ENCODE measurements at regions not wholly inside any gene's neighbourhood (a gene's known extent, or its start where the extent isn't known, plus 50 kb on each side); places are given as distances from the start of the nearest gene placed in this dataset.

DNA sequence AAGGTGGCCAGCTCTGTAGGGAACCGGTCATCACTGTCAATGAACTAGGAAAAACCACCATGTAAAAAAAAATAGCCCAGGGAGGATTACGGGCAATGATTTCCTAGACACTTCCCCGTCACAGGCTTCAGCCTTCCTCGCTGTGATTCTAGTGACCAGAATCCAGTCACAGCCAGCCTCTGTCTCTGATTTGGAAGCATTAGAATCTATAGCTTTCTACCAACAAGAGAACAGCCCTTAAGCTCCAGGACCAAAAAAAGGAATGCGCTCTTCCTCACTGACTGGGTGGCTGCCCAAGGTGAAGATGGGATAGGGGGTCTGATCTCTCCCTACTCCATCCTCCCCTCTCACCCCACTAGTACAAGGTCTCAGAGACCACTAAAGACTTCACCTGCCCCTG, 67.2 kb downstream of the TEX35 start:
- Histone ChIP-seq H3K9me3 (ENCODE audit: control insufficient read depth in 4 of 4, low read length in 3 of 4) (no peaks in the 10 kb centered on the region), H3K36me3 (ENCODE audit: control insufficient read depth in 4 of 4, insufficient read depth in 3 of 4, low read depth in 1 of 4, low read length in 3 of 4) (no peaks in the 10 kb centered on the region)
- 95% methylated on average over 5 of the region's 5 CpGs for WGBS

DNA sequence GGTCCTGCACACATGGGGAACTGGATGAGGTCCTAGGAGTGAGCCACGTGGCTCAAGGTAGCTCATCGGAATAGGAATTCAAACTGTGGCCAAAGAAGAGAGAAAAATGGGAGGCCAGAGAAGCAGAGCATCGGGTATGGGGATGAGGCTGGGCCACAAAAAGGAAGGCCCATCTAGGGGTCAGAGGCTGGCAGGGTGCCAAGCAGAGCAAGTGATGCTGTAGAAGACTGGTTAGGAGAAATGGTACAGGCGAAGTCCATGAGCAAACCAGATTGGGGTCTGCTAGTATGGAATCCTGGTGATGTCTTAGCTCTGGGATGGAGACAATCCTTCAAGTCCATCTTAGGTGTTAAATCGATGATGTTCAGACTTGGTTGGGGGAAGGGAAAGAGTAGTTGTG, 68.0 kb downstream of the TEX35 start:
- DNase-seq (ENCODE audit: low spot score), result no peak
- 89% methylated on average over 5 of the region's 5 CpGs for WGBS
- no peak overlapping the region for H3K27ac ChIP-seq (ENCODE audit: low read depth in 1 of 2, low read length in 2 of 2)
- TF ChIP-seq TAF1 (conservative IDR thresholded peaks at IDR 0.05), result no peak
- TF ChIP-seq, protein P1, sequence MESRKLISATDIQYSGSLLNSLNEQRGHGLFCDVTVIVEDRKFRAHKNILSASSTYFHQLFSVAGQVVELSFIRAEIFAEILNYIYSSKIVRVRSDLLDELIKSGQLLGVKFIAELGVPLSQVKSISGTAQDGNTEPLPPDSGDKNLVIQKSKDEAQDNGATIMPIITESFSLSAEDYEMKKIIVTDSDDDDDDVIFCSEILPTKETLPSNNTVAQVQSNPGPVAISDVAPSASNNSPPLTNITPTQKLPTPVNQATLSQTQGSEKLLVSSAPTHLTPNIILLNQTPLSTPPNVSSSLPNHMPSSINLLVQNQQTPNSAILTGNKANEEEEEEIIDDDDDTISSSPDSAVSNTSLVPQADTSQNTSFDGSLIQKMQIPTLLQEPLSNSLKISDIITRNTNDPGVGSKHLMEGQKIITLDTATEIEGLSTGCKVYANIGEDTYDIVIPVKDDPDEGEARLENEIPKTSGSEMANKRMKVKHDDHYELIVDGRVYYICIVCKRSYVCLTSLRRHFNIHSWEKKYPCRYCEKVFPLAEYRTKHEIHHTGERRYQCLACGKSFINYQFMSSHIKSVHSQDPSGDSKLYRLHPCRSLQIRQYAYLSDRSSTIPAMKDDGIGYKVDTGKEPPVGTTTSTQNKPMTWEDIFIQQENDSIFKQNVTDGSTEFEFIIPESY (IDR thresholded peaks at IDR 0.05), result no peak
- TF ChIP-seq, protein P2, sequence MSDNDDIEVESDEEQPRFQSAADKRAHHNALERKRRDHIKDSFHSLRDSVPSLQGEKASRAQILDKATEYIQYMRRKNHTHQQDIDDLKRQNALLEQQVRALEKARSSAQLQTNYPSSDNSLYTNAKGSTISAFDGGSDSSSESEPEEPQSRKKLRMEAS (IDR thresholded peaks at IDR 0.05), result no peak
- TF ChIP-seq SP1 (IDR thresholded peaks at IDR 0.05), result no peak
- TF ChIP-seq GABPA (IDR thresholded peaks at IDR 0.05 in 1 of 2, conservative IDR thresholded peaks at IDR 0.05 in 1 of 2), result no peak
- no peak for TF ChIP-seq FOXA2 (IDR thresholded peaks at IDR 0.05)
- no peak for TF ChIP-seq HNF4A (conservative IDR thresholded peaks at IDR 0.05)
- TF ChIP-seq RAD21 (IDR thresholded peaks at IDR 0.05), result no peak
- TF ChIP-seq RXRA (IDR thresholded peaks at IDR 0.05), result no peak
- TF ChIP-seq, protein P3, sequence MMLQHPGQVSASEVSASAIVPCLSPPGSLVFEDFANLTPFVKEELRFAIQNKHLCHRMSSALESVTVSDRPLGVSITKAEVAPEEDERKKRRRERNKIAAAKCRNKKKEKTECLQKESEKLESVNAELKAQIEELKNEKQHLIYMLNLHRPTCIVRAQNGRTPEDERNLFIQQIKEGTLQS (IDR thresholded peaks at IDR 0.05), result no peak
- no peak for TF ChIP-seq JUND (IDR thresholded peaks at IDR 0.05)

More for the DNA sequence above, 67.2 kb downstream of the TEX35 start:
- H3K27me3 ChIP-seq (ENCODE audit: control insufficient read depth in 4 of 4, insufficient read depth in 4 of 4, low read length in 3 of 4), result no peaks in the 10 kb centered on the region
- TF ChIP-seq HNF4G (IDR thresholded peaks at IDR 0.05) (no peak), FOXA2 (IDR thresholded peaks at IDR 0.05) (no peak), YY1 (IDR thresholded peaks at IDR 0.05) (no peak), RXRA (IDR thresholded peaks at IDR 0.05) (no peak), GABPA (IDR thresholded peaks at IDR 0.05 in 1 of 2, conservative IDR thresholded peaks at IDR 0.05 in 1 of 2) (no peak), NR2F2 (IDR thresholded peaks at IDR 0.05) (no peak), RAD21 (IDR thresholded peaks at IDR 0.05) (no peak), JUND (IDR thresholded peaks at IDR 0.05) (no peak), TAF1 (conservative IDR thresholded peaks at IDR 0.05) (no peak), FOXA1 (IDR thresholded peaks at IDR 0.05) (no peak), HNF4A (conservative IDR thresholded peaks at IDR 0.05) (no peak), EGR1 (IDR thresholded peaks at IDR 0.05; ENCODE audit: low read depth in 2 of 2) (no peak), SP1 (IDR thresholded peaks at IDR 0.05) (no peak)
- TF ChIP-seq, protein P4, sequence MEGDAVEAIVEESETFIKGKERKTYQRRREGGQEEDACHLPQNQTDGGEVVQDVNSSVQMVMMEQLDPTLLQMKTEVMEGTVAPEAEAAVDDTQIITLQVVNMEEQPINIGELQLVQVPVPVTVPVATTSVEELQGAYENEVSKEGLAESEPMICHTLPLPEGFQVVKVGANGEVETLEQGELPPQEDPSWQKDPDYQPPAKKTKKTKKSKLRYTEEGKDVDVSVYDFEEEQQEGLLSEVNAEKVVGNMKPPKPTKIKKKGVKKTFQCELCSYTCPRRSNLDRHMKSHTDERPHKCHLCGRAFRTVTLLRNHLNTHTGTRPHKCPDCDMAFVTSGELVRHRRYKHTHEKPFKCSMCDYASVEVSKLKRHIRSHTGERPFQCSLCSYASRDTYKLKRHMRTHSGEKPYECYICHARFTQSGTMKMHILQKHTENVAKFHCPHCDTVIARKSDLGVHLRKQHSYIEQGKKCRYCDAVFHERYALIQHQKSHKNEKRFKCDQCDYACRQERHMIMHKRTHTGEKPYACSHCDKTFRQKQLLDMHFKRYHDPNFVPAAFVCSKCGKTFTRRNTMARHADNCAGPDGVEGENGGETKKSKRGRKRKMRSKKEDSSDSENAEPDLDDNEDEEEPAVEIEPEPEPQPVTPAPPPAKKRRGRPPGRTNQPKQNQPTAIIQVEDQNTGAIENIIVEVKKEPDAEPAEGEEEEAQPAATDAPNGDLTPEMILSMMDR (IDR thresholded peaks at IDR 0.05; ENCODE audit: low read depth, low read length, missing input control), result no peak
- TF ChIP-seq, protein P3 (IDR thresholded peaks at IDR 0.05), result no peak
- TF ChIP-seq, protein P1 (IDR thresholded peaks at IDR 0.05), result no peak
- TF ChIP-seq, protein P2 (IDR thresholded peaks at IDR 0.05), result no peak
- TF ChIP-seq, protein P5, sequence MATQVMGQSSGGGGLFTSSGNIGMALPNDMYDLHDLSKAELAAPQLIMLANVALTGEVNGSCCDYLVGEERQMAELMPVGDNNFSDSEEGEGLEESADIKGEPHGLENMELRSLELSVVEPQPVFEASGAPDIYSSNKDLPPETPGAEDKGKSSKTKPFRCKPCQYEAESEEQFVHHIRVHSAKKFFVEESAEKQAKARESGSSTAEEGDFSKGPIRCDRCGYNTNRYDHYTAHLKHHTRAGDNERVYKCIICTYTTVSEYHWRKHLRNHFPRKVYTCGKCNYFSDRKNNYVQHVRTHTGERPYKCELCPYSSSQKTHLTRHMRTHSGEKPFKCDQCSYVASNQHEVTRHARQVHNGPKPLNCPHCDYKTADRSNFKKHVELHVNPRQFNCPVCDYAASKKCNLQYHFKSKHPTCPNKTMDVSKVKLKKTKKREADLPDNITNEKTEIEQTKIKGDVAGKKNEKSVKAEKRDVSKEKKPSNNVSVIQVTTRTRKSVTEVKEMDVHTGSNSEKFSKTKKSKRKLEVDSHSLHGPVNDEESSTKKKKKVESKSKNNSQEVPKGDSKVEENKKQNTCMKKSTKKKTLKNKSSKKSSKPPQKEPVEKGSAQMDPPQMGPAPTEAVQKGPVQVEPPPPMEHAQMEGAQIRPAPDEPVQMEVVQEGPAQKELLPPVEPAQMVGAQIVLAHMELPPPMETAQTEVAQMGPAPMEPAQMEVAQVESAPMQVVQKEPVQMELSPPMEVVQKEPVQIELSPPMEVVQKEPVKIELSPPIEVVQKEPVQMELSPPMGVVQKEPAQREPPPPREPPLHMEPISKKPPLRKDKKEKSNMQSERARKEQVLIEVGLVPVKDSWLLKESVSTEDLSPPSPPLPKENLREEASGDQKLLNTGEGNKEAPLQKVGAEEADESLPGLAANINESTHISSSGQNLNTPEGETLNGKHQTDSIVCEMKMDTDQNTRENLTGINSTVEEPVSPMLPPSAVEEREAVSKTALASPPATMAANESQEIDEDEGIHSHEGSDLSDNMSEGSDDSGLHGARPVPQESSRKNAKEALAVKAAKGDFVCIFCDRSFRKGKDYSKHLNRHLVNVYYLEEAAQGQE (IDR thresholded peaks at IDR 0.05), result no peak
- no peaks in the 10 kb centered on the region for H3K4me1 ChIP-seq (ENCODE audit: control insufficient read depth in 4 of 4, insufficient read depth in 4 of 4, low read length in 3 of 4)
- no peak overlapping the region for H3K9ac ChIP-seq (ENCODE audit: low read depth in 1 of 2, low read length in 2 of 2)
- no peak overlapping the region for H3K27ac ChIP-seq (ENCODE audit: low read depth in 1 of 2, low read length in 2 of 2)
- no peak for DNase-seq (ENCODE audit: low spot score)
- H3K4me3 ChIP-seq (ENCODE audit: low read depth in 1 of 3, low read length in 3 of 3), result no peak overlapping the region

More for the DNA sequence above, 68.0 kb downstream of the TEX35 start:
- H3K36me3 ChIP-seq (ENCODE audit: control insufficient read depth in 4 of 4, insufficient read depth in 3 of 4, low read depth in 1 of 4, low read length in 3 of 4), result no peaks in the 10 kb centered on the region
- no peak overlapping the region for H3K4me3 ChIP-seq (ENCODE audit: low read depth in 1 of 3, low read length in 3 of 3)
- H3K27me3 ChIP-seq (ENCODE audit: control insufficient read depth in 4 of 4, insufficient read depth in 4 of 4, low read length in 3 of 4), result no peaks in the 10 kb centered on the region
- H3K4me1 ChIP-seq (ENCODE audit: control insufficient read depth in 4 of 4, insufficient read depth in 4 of 4, low read length in 3 of 4), result no peaks in the 10 kb centered on the region
- H3K9ac ChIP-seq (ENCODE audit: low read depth in 1 of 2, low read length in 2 of 2), result no peak overlapping the region
- no peaks in the 10 kb centered on the region for H3K9me3 ChIP-seq (ENCODE audit: control insufficient read depth in 4 of 4, low read length in 3 of 4)
